ENCODE measurements at regions not wholly inside any gene's neighbourhood (a gene's known extent, or its start where the extent isn't known, plus 50 kb on each side); places are given as distances from the start of the nearest gene placed in this dataset.

- DNase-seq: no peak
Measured at GRCh38 chr5:7955476-7955875, 86.5 kb downstream of the MTRR start.

- DNase-seq: no peak
Measured at GRCh38 chr5:7957329-7957728, 88.4 kb downstream of the MTRR start.

- DNase-seq: no peak
Measured at GRCh38 chr5:7960142-7960541, 91.2 kb downstream of the MTRR start.

GRCh38 chr5:7961540-7961939, 92.6 kb downstream of the MTRR start:
- DNase-seq: no peak

GRCh38 chr5:7970816-7971215, 101.9 kb downstream of the MTRR start:
- no peak for DNase-seq

GRCh38 chr5:7976411-7977190, 107.7 kb downstream of the MTRR start:
- no peak for DNase-seq

GRCh38 chr5:7978114-7978513, 109.2 kb downstream of the MTRR start:
- DNase-seq: no peak

GRCh38 chr5:7978991-7979390, 110.0 kb downstream of the MTRR start:
- no peak for DNase-seq

GRCh38 chr5:7980881-7981280, 111.9 kb downstream of the MTRR start:
- DNase-seq: no peak

GRCh38 chr5:7983433-7983832, 114.5 kb downstream of the MTRR start:
- DNase-seq: no peak

- DNase-seq: no peak
Measured at GRCh38 chr5:7991125-7991821, 122.3 kb downstream of the MTRR start.

- DNase-seq: no peak
Measured at GRCh38 chr5:7995688-7996294, 126.8 kb downstream of the MTRR start.

GRCh38 chr5:8005416-8005815, 136.5 kb downstream of the MTRR start:
- DNase-seq: no peak

- DNase-seq: no peak
Measured at GRCh38 chr5:8012131-8012977, 143.4 kb downstream of the MTRR start.

GRCh38 chr5:8013948-8014710, 145.2 kb downstream of the MTRR start:
- no peak for DNase-seq

- DNase-seq: no peak
Measured at GRCh38 chr5:8019719-8020218, 150.8 kb downstream of the MTRR start.

- DNase-seq: no peak
Measured at GRCh38 chr5:8020861-8021514, 152.0 kb downstream of the MTRR start.

GRCh38 chr5:8028243-8028642, 159.3 kb downstream of the MTRR start:
- no peak for DNase-seq

GRCh38 chr5:8033261-8033660, 164.3 kb downstream of the MTRR start:
- DNase-seq: no peak

- no peak for DNase-seq
Measured at GRCh38 chr5:8034852-8035251, 165.9 kb downstream of the MTRR start.

GRCh38 chr5:8048920-8049319, 180.0 kb downstream of the MTRR start:
- no peak for DNase-seq
